ENCODE measurements at regions not wholly inside any gene's neighbourhood (a gene's known extent, or its start where the extent isn't known, plus 50 kb on each side); places are given as distances from the start of the nearest gene placed in this dataset.

- POLR2A ChIA-PET = no interaction called here
- no peak overlapping the region for H2AFZ ChIP-seq (ENCODE audit: low read depth)
- H3K27ac ChIP-seq (ENCODE audit: low read depth in 2 of 2, low read length in 1 of 2) = no peak overlapping the region
- peaks cover 8% of the 10 kb centered on the region for H3K9me3 ChIP-seq
- peaks cover 0 to 3% of the 10 kb centered on the region in 2 experiments; a peak in 2 of 4 replicates for H3K4me1 ChIP-seq (ENCODE audit: control insufficient read depth in 1 of 2, insufficient read depth in 2 of 2, low read depth in 1 of 2, low read length in 1 of 2)
- CTCF ChIA-PET = interaction anchor here (1.0 kb wide), 1 partner anchor 116 kb away, joined by 4 read pairs; no protein-coding TSS in a partner anchor
- H3K79me2 ChIP-seq (ENCODE audit: insufficient read depth) = no peaks in the 10 kb centered on the region
- no peak overlapping the region for H3K9ac ChIP-seq
- H3K27me3 ChIP-seq (ENCODE audit: insufficient read depth) = no peaks in the 10 kb centered on the region
- no peaks in the 10 kb centered on the region for H3F3A ChIP-seq (replicated peaks; ENCODE audit: insufficient read depth)
- no peak for TF ChIP-seq USF1 (IDR thresholded peaks at IDR 0.05; ENCODE audit: borderline replicate concordance, low read depth)
- TF ChIP-seq USF2 (IDR thresholded peaks at IDR 0.05; ENCODE audit: borderline replicate concordance, low read depth, low read length) = no peak
- TF ChIP-seq PBX3 (IDR thresholded peaks at IDR 0.05) = no peak
- TF ChIP-seq FOXM1 (IDR thresholded peaks at IDR 0.05; ENCODE audit: low read depth) = no peak
- no peak for DNase-seq
- no peak overlapping the region for H3K4me3 ChIP-seq (ENCODE audit: low read depth in 2 of 2, low read length in 1 of 2)
- no peaks in the 10 kb centered on the region for H3K9me2 ChIP-seq
- H4K20me1 ChIP-seq (ENCODE audit: insufficient read depth) = no peaks in the 10 kb centered on the region
- no peak overlapping the region for H3K4me2 ChIP-seq
- 56% methylated on average over 3 of the region's 3 CpGs for WGBS (ENCODE audit: low lambda C conversion rate)
- no peaks in the 10 kb centered on the region for H3K36me3 ChIP-seq (replicated peaks in 1 of 2; ENCODE audit: control insufficient read depth in 1 of 2, insufficient read depth in 2 of 2, low read length in 1 of 2)
Measured at GRCh38 chr1:42057800-42058199, 95.4 kb upstream of the GUCA2B start.

- H3K27ac ChIP-seq (ENCODE audit: low read depth in 2 of 2, low read length in 1 of 2) = peak overlapping the region in 1 of 2 experiments; percentile 25; a peak in 1 of 4 replicates
- no peaks in the 10 kb centered on the region for H3K36me3 ChIP-seq (replicated peaks in 1 of 2; ENCODE audit: control insufficient read depth in 1 of 2, insufficient read depth in 2 of 2, low read length in 1 of 2)
- peaks cover 8% of the 10 kb centered on the region for H3K9me3 ChIP-seq
- DNase-seq = no peak
- H3K9ac ChIP-seq = no peak overlapping the region
- H4K20me1 ChIP-seq (ENCODE audit: insufficient read depth) = no peaks in the 10 kb centered on the region
- no peak overlapping the region for H2AFZ ChIP-seq (ENCODE audit: low read depth)
- H3K4me3 ChIP-seq (ENCODE audit: low read depth in 2 of 2, low read length in 1 of 2) = no peak overlapping the region
- H3K4me1 ChIP-seq (ENCODE audit: control insufficient read depth in 1 of 2, insufficient read depth in 2 of 2, low read depth in 1 of 2, low read length in 1 of 2) = peaks cover 0 to 3% of the 10 kb centered on the region in 2 experiments; a peak in 2 of 4 replicates
- ChIA-PET CTCF (interaction anchor here (1.0 kb wide), 1 partner anchor 12 kb away, joined by 3 read pairs; no protein-coding TSS in a partner anchor), POLR2A (no interaction called here)
- no peaks in the 10 kb centered on the region for H3F3A ChIP-seq (replicated peaks; ENCODE audit: insufficient read depth)
- no peaks in the 10 kb centered on the region for H3K79me2 ChIP-seq (ENCODE audit: insufficient read depth)
- H3K9me2 ChIP-seq = no peaks in the 10 kb centered on the region
- no peak overlapping the region for H3K4me2 ChIP-seq
- H3K27me3 ChIP-seq (ENCODE audit: insufficient read depth) = no peaks in the 10 kb centered on the region
- TF ChIP-seq FOXJ3 (CRISPR knock-in tag; IDR thresholded peaks at IDR 0.05) (no peak), RXRA (IDR thresholded peaks at IDR 0.05; ENCODE audit: borderline replicate concordance, low read depth) (no peak), TCF12 (IDR thresholded peaks at IDR 0.05) (no peak), FOXM1 (IDR thresholded peaks at IDR 0.05; ENCODE audit: low read depth) (no peak), RCOR1 (IDR thresholded peaks at IDR 0.05; ENCODE audit: low read length) (no peak), GABPA (IDR thresholded peaks at IDR 0.05; ENCODE audit: low read depth) (no peak), MAX (IDR thresholded peaks at IDR 0.05; ENCODE audit: low read depth) (no peak), USF2 (IDR thresholded peaks at IDR 0.05; ENCODE audit: borderline replicate concordance, low read depth, low read length) (no peak), YY1 (IDR thresholded peaks at IDR 0.05; ENCODE audit: low read depth) (no peak), EP300 (IDR thresholded peaks at IDR 0.05; ENCODE audit: borderline replicate concordance in 1 of 2, low read depth in 1 of 2, low read length in 1 of 2) (no peak), JUND (IDR thresholded peaks at IDR 0.05) (no peak), MXI1 (IDR thresholded peaks at IDR 0.05; ENCODE audit: low read depth, low read length) (no peak), NFIC (IDR thresholded peaks at IDR 0.05; ENCODE audit: borderline replicate concordance) (no peak), TEAD4 (IDR thresholded peaks at IDR 0.05; ENCODE audit: borderline replicate concordance, insufficient read depth) (no peak), FOSL2 (IDR thresholded peaks at IDR 0.05; ENCODE audit: borderline replicate concordance, low read depth) (no peak), SIN3A (IDR thresholded peaks at IDR 0.05; ENCODE audit: borderline replicate concordance, low read depth, low read length) (no peak), REST (IDR thresholded peaks at IDR 0.05; ENCODE audit: low read depth, low read length) (no peak)
Measured at GRCh38 chr1:42056460-42056859, 96.8 kb upstream of the GUCA2B start.
